Stomach (tissue), 4 donors: ENCODE measurements at regions not wholly inside any gene's neighbourhood (a gene's known extent, or its start where the extent isn't known, plus 50 kb on each side); places are given as distances from the start of the nearest gene placed in this dataset.

Experiments used
- EP300 ChIP-seq: sonication (generic); formaldehyde crosslinking; IDR thresholded peaks from one replicate; pipeline ENCODE4 v1.6.1; 2017; ENCODE audit warnings: antibody characterized with exemption
- POLR2A ChIP-seq, 4 donors: fragments of 450-650 bp; IDR thresholded peaks; one replicate each; pipeline ENCODE4 v1.6.1; 2016; ENCODE audit warnings: antibody characterized with exemption in 4 of 4, control low read depth in 2 of 4, mild to moderate bottlenecking in 1 of 4, moderate library complexity in 1 of 4
- POLR2AphosphoS5 ChIP-seq, 3 donors: sonication (generic); formaldehyde crosslinking; IDR thresholded peaks; one replicate each; pipeline ENCODE4 v1.6.1; 2016; ENCODE audit warnings: antibody characterized with exemption in 3 of 3
- TF ChIP-seq, protein P1 (sequence below), 7 experiments: fragments of 450-650 bp in 4 of 7; fragments of 200-600 bp in 3 of 7; sonication (generic) in 3 of 7; IDR thresholded peaks; one replicate each; pipeline ENCODE4 v1.5.1; 2016 to 2019; ENCODE audit warnings: antibody characterized with exemption in 7 of 7, control low read depth in 2 of 7, mild to moderate bottlenecking in 1 of 7

- TF ChIP-seq POLR2A (IDR thresholded peaks at IDR 0.05) (no peak), POLR2AphosphoS5 (IDR thresholded peaks at IDR 0.05) (no peak), EP300 (no peak)
- TF ChIP-seq, protein P1, sequence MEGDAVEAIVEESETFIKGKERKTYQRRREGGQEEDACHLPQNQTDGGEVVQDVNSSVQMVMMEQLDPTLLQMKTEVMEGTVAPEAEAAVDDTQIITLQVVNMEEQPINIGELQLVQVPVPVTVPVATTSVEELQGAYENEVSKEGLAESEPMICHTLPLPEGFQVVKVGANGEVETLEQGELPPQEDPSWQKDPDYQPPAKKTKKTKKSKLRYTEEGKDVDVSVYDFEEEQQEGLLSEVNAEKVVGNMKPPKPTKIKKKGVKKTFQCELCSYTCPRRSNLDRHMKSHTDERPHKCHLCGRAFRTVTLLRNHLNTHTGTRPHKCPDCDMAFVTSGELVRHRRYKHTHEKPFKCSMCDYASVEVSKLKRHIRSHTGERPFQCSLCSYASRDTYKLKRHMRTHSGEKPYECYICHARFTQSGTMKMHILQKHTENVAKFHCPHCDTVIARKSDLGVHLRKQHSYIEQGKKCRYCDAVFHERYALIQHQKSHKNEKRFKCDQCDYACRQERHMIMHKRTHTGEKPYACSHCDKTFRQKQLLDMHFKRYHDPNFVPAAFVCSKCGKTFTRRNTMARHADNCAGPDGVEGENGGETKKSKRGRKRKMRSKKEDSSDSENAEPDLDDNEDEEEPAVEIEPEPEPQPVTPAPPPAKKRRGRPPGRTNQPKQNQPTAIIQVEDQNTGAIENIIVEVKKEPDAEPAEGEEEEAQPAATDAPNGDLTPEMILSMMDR (IDR thresholded peaks at IDR 0.05): no peak
These were observed 55.7 kb upstream of the GATA2 start for GRCh38 chr3:128548426-128549282.
